ENCODE measurements at regions not wholly inside any gene's neighbourhood (a gene's known extent, or its start where the extent isn't known, plus 50 kb on each side); places are given as distances from the start of the nearest gene placed in this dataset.

- no peak for TF ChIP-seq CTCF (IDR thresholded peaks at IDR 0.05)
- no peak for TF ChIP-seq POLR2A (IDR thresholded peaks at IDR 0.05)
Measured at GRCh38 chr4:137347371-137347770, 184.9 kb downstream of the PCDH18 start.
